ENCODE measurements at regions not wholly inside any gene's neighbourhood (a gene's known extent, or its start where the extent isn't known, plus 50 kb on each side); places are given as distances from the start of the nearest gene placed in this dataset.

- Histone ChIP-seq H3K36me3 (ENCODE audit: control insufficient read depth, insufficient read depth, low read length) (no peaks in the 10 kb centered on the region), H3K27ac (ENCODE audit: low read length) (no peak overlapping the region), H3K9me3 (replicated peaks; ENCODE audit: control insufficient read depth, low read depth, low read length) (no peaks in the 10 kb centered on the region), H3K4me3 (ENCODE audit: low read length) (no peak overlapping the region), H3K4me1 (ENCODE audit: control insufficient read depth, insufficient read depth, low read length) (no peaks in the 10 kb centered on the region), H3K27me3 (ENCODE audit: control insufficient read depth, insufficient read depth, low read length) (no peaks in the 10 kb centered on the region)
- no CpG with 5 or more reads among the region's 1 CpG for WGBS (ENCODE audit: insufficient coverage)
- no peak for DNase-seq
Measured at GRCh38 chr18:28692337-28692736, 515.4 kb upstream of the CDH2 start.

- DNase-seq = no peak
Measured at GRCh38 chr18:28691496-28691840, 514.5 kb upstream of the CDH2 start.

DNA sequence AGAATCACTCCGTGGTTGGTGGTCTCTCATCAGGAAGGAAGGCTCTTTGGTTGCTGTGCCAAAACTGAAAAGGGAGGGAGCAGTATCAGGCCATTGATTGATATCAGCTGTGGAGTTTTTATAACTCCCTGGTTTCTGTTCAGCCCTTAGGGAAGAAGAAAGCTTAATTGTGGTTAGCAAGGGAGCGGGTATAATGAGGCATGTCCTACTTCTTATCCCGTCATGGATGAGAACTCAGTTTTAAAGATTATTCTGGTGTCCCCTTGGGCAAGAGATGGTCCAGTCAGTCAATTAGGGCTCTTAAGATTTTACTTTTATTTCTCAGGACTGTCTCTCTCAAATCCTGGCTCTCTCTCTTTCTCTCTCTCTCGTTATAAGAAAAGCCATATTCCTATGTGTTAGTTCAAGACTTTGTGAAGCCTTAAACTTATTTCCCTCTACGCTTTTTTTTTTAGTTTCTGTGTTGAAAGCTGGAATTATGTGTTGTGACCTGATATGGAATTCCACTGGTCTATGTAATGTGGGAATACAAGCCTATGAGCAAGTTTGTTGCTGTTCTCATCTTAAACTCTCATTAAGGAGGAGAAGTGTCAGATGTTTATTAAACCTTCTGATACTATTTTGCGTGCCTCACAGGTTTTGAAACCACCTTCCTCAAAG is 514.0 kb upstream of the CDH2 start:
- DNase-seq = peak; percentile 14
- no peaks in the 10 kb centered on the region for H3K4me1 ChIP-seq (ENCODE audit: control insufficient read depth, insufficient read depth, low read length)
- H3K27ac ChIP-seq (ENCODE audit: low read length) = no peak overlapping the region
- no peaks in the 10 kb centered on the region for H3K9me3 ChIP-seq (replicated peaks; ENCODE audit: control insufficient read depth, low read depth, low read length)
- H3K4me3 ChIP-seq (ENCODE audit: low read length) = no peak overlapping the region
- no peaks in the 10 kb centered on the region for H3K27me3 ChIP-seq (ENCODE audit: control insufficient read depth, insufficient read depth, low read length)
- WGBS (ENCODE audit: insufficient coverage) = no CpG with 5 or more reads among the region's 6 CpGs
- no peaks in the 10 kb centered on the region for H3K36me3 ChIP-seq (ENCODE audit: control insufficient read depth, insufficient read depth, low read length)

More at GRCh38 chr18:28691496-28691840, 514.5 kb upstream of the CDH2 start:
- H3K27me3 ChIP-seq (ENCODE audit: control insufficient read depth, insufficient read depth, low read length) = no peaks in the 10 kb centered on the region
- no peaks in the 10 kb centered on the region for H3K9me3 ChIP-seq (replicated peaks; ENCODE audit: control insufficient read depth, low read depth, low read length)
- no peak overlapping the region for H3K4me3 ChIP-seq (ENCODE audit: low read length)
- WGBS (ENCODE audit: insufficient coverage) = no CpG with 5 or more reads among the region's 1 CpG
- H3K4me1 ChIP-seq (ENCODE audit: control insufficient read depth, insufficient read depth, low read length) = no peaks in the 10 kb centered on the region
- no peak overlapping the region for H3K27ac ChIP-seq (ENCODE audit: low read length)
- H3K36me3 ChIP-seq (ENCODE audit: control insufficient read depth, insufficient read depth, low read length) = no peaks in the 10 kb centered on the region

- WGBS (ENCODE audit: insufficient coverage) = 63% methylated on average over 4 of the region's 5 CpGs
- no peaks in the 10 kb centered on the region for H3K4me1 ChIP-seq (ENCODE audit: control insufficient read depth, insufficient read depth, low read length)
- no peak overlapping the region for H3K4me3 ChIP-seq (ENCODE audit: low read length)
- no peaks in the 10 kb centered on the region for H3K36me3 ChIP-seq (ENCODE audit: control insufficient read depth, insufficient read depth, low read length)
- H3K9me3 ChIP-seq (replicated peaks; ENCODE audit: control insufficient read depth, low read depth, low read length) = no peaks in the 10 kb centered on the region
- H3K27ac ChIP-seq (ENCODE audit: low read length) = no peak overlapping the region
- no peak for DNase-seq
- H3K27me3 ChIP-seq (ENCODE audit: control insufficient read depth, insufficient read depth, low read length) = no peaks in the 10 kb centered on the region
Measured at GRCh38 chr18:28690100-28690499, 513.2 kb upstream of the CDH2 start.

DNA sequence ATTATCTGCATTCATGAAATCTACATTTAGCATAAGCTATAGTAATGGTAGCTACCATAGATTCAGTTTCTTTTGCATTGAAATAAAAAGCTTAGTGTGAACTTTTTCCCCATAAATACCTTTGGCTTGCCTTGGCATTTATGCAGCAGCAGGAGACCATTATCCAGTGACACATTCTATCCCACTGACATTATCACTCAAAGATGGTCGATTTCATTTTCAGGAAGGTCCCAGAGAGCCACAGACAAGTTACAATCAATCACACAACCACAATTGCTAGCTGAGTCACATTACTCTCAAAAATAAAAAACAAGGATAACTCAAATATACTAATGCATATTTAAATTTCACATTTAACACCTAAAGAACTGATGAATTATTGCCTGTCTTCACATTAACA is 512.7 kb upstream of the CDH2 start:
- 80% methylated on average over 1 of the region's 1 CpG for WGBS (ENCODE audit: insufficient coverage)
- no peak overlapping the region for H3K4me3 ChIP-seq (ENCODE audit: low read length)
- DNase-seq = no peak
- no peaks in the 10 kb centered on the region for H3K36me3 ChIP-seq (ENCODE audit: control insufficient read depth, insufficient read depth, low read length)
- H3K27me3 ChIP-seq (ENCODE audit: control insufficient read depth, insufficient read depth, low read length) = no peaks in the 10 kb centered on the region
- H3K4me1 ChIP-seq (ENCODE audit: control insufficient read depth, insufficient read depth, low read length) = no peaks in the 10 kb centered on the region
- no peaks in the 10 kb centered on the region for H3K9me3 ChIP-seq (replicated peaks; ENCODE audit: control insufficient read depth, low read depth, low read length)
- no peak overlapping the region for H3K27ac ChIP-seq (ENCODE audit: low read length)

DNA sequence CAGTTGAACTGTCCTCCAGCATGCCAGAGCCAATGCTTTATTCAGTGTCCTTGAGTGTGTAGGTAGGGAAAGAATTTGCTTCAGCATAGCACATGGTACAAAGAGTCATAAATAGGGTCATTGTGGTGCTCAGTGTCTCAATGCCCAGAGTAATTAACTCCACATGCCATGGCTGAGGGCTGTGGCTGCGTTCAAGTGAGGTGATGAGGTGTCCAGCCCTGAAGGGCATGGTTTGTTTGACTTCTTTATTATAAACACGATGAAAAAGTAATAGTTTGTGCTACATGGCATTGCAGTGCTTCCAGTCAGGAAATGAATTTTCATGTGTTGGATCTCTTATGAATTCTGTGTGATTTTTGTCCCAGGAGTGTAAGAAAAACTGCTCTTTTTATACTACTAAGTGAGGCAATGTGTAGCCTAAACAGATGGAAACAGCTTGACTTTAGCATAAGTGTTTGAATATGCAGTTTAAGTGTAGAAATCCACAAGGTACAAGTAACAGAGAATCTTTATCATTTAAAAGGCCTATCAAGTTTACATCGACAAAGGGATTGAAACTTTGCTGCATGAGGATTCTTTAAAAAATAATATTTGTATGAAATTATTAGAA is 507.9 kb upstream of the CDH2 start:
- no peak for DNase-seq
- Histone ChIP-seq H3K4me1 (ENCODE audit: control insufficient read depth, insufficient read depth, low read length) (no peaks in the 10 kb centered on the region), H3K27ac (ENCODE audit: low read length) (no peak overlapping the region), H3K9me3 (replicated peaks; ENCODE audit: control insufficient read depth, low read depth, low read length) (no peaks in the 10 kb centered on the region), H3K4me3 (ENCODE audit: low read length) (no peak overlapping the region), H3K27me3 (ENCODE audit: control insufficient read depth, insufficient read depth, low read length) (no peaks in the 10 kb centered on the region), H3K36me3 (ENCODE audit: control insufficient read depth, insufficient read depth, low read length) (no peaks in the 10 kb centered on the region)
- WGBS (ENCODE audit: insufficient coverage) = 57% methylated on average over 1 of the region's 3 CpGs

DNA sequence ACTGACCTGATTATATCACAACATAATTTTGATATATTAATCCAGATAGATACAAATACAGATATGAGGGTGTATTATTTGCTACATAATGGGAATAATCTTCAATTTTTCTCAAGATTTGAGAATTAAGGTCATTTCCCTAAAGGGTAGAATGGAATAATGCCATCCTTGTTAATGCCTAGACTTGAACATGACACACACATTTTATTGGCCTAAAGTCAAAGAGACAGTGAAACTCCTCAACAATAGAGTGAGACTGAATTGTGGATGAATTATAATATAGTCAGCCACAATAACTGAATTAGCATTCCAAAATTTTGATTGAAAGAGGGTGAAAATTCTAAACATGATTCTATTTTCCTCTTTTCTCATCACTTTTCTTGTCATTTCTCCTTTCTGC is 506.0 kb upstream of the CDH2 start:
- Histone ChIP-seq H3K36me3 (ENCODE audit: control insufficient read depth, insufficient read depth, low read length) (no peaks in the 10 kb centered on the region), H3K27ac (ENCODE audit: low read length) (no peak overlapping the region), H3K27me3 (ENCODE audit: control insufficient read depth, insufficient read depth, low read length) (no peaks in the 10 kb centered on the region), H3K4me3 (ENCODE audit: low read length) (no peak overlapping the region), H3K9me3 (replicated peaks; ENCODE audit: control insufficient read depth, low read depth, low read length) (no peaks in the 10 kb centered on the region), H3K4me1 (ENCODE audit: control insufficient read depth, insufficient read depth, low read length) (no peaks in the 10 kb centered on the region)
- no peak for DNase-seq

DNA sequence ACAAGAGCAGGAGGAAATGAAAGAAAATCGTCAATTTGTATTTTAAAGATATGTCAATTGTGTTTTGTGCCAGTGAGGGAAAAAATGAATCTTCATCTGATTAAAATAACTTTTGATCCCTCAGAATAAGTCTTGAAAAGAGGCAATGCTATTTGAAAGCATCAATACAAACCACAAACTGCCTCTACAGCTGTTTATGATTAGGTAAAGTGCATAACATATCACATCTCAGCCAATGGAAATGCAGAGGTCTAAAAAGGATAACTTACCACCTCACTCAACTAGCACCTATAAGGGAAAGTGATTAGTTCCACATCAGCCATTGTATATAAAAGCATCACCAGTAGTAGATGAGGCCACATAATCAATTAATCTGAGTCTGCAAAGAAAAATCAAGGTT is 492.2 kb upstream of the CDH2 start:
- Histone ChIP-seq H3K4me3 (ENCODE audit: low read length) (no peak overlapping the region), H3K27ac (ENCODE audit: low read length) (no peak overlapping the region), H3K4me1 (ENCODE audit: control insufficient read depth, insufficient read depth, low read length) (no peaks in the 10 kb centered on the region), H3K36me3 (ENCODE audit: control insufficient read depth, insufficient read depth, low read length) (no peaks in the 10 kb centered on the region), H3K9me3 (replicated peaks; ENCODE audit: control insufficient read depth, low read depth, low read length) (peaks cover 2% of the 10 kb centered on the region), H3K27me3 (ENCODE audit: control insufficient read depth, insufficient read depth, low read length) (no peaks in the 10 kb centered on the region)
- DNase-seq = no peak
- WGBS (ENCODE audit: insufficient coverage) = no CpG with 5 or more reads among the region's 1 CpG

DNA sequence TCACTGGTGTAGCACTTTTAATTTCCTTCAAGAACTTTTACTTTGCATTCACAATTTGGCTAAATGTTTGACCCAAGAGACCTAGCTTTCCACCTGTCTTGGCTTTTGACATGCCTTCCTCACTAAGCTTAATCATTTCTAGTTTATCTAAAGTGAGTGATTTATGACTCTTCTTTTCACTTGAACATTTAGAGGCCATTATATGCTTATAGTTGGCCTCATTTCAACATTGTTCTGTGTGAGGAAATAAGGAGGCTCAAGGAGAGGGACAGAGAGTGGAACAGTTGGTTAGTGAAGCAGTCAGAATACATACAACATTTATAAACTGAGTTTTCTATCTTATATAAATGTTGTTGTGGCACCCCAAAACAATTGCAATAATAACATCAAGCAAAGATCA is 489.3 kb upstream of the CDH2 start:
- Histone ChIP-seq H3K36me3 (ENCODE audit: control insufficient read depth, insufficient read depth, low read length) (no peaks in the 10 kb centered on the region), H3K4me1 (ENCODE audit: control insufficient read depth, insufficient read depth, low read length) (no peaks in the 10 kb centered on the region), H3K9me3 (replicated peaks; ENCODE audit: control insufficient read depth, low read depth, low read length) (peaks cover 2% of the 10 kb centered on the region), H3K27me3 (ENCODE audit: control insufficient read depth, insufficient read depth, low read length) (no peaks in the 10 kb centered on the region), H3K27ac (ENCODE audit: low read length) (no peak overlapping the region), H3K4me3 (ENCODE audit: low read length) (no peak overlapping the region)
- DNase-seq = no peak

DNA sequence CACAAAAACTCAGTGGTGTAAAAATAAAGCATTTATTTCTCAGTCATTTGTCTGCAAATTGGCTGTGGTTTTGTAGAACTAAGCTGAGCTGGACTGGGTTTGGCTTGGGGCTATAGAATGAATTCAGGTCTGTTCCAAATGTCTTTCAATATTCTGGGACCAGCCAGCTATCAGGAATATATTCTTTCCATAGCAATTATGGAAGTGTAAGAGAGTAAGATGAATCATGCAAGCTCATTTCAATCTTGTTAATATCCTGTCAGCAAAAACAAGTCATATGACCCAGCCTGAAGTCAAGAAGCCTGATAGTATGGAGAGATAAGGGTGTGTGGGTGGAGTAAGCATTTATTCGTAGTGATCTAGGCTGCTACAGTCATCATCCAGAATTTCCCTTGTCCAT is 481.0 kb upstream of the CDH2 start:
- DNase-seq = no peak
- H3K4me1 ChIP-seq (ENCODE audit: control insufficient read depth, insufficient read depth, low read length) = no peaks in the 10 kb centered on the region
- no peaks in the 10 kb centered on the region for H3K36me3 ChIP-seq (ENCODE audit: control insufficient read depth, insufficient read depth, low read length)
- no peak overlapping the region for H3K27ac ChIP-seq (ENCODE audit: low read length)
- WGBS (ENCODE audit: insufficient coverage) = no CpG with 5 or more reads among the region's 1 CpG
- no peak overlapping the region for H3K4me3 ChIP-seq (ENCODE audit: low read length)
- H3K9me3 ChIP-seq (replicated peaks; ENCODE audit: control insufficient read depth, low read depth, low read length) = no peaks in the 10 kb centered on the region
- H3K27me3 ChIP-seq (ENCODE audit: control insufficient read depth, insufficient read depth, low read length) = no peaks in the 10 kb centered on the region

GRCh38 chr18:28652654-28653053 is 475.7 kb upstream of the CDH2 start:
- Histone ChIP-seq H3K9me3 (replicated peaks; ENCODE audit: control insufficient read depth, low read depth, low read length) (no peaks in the 10 kb centered on the region), H3K27ac (ENCODE audit: low read length) (no peak overlapping the region), H3K4me3 (ENCODE audit: low read length) (no peak overlapping the region), H3K27me3 (ENCODE audit: control insufficient read depth, insufficient read depth, low read length) (no peaks in the 10 kb centered on the region), H3K36me3 (ENCODE audit: control insufficient read depth, insufficient read depth, low read length) (no peaks in the 10 kb centered on the region), H3K4me1 (ENCODE audit: control insufficient read depth, insufficient read depth, low read length) (no peaks in the 10 kb centered on the region)
- DNase-seq = no peak
- 83% methylated on average over 2 of the region's 3 CpGs for WGBS (ENCODE audit: insufficient coverage)

Measured in muscle of leg (tissue), 3 donors.